KMS-11 (cell line): ENCODE measurements at regions not wholly inside any gene's neighbourhood (a gene's known extent, or its start where the extent isn't known, plus 50 kb on each side); places are given as distances from the start of the nearest gene placed in this dataset.
"Not testable (repeated sequence)": the region's sequence is repeated elsewhere in the genome, so short reads cannot be mapped to it uniquely, and the experiment has no call there.

Source experiments
- H2AFZ ChIP-seq: fragments of 200-600 bp; sonication (generic); 2 replicates; pipeline ENCODE4 v1.6.1; 2016; ENCODE audit warnings: antibody characterized with exemption, mixed run types, low read depth
- H3K27ac ChIP-seq: fragments of 200-600 bp; sonication (generic); 2 replicates; pipeline ENCODE4 v1.6.1; 2016; ENCODE audit warnings: mild to moderate bottlenecking, mixed run types
- H3K27me3 ChIP-seq: fragments of 200-600 bp; sonication (generic); 2 replicates; pipeline ENCODE4 v1.6.1; 2017; ENCODE audit warnings: mild to moderate bottlenecking, low read depth, mixed run types, moderate library complexity; ENCODE audit not compliant: insufficient read depth
- H3K36me3 ChIP-seq: fragments of 200-600 bp; sonication (generic); 2 replicates; pipeline ENCODE4 v1.6.1; 2017; ENCODE audit warnings: mild to moderate bottlenecking, mixed run types; ENCODE audit not compliant: insufficient read depth
- H3K4me1 ChIP-seq: fragments of 200-600 bp; sonication (generic); 2 replicates; pipeline ENCODE4 v1.6.1; 2016; ENCODE audit warnings: mild to moderate bottlenecking, low read depth, mixed run types; ENCODE audit not compliant: poor library complexity, severe bottlenecking
- H3K4me2 ChIP-seq: fragments of 200-600 bp; sonication (generic); 2 replicates; pipeline ENCODE4 v1.7.0; 2016; ENCODE audit warnings: mild to moderate bottlenecking, mixed run types
- H3K4me3 ChIP-seq: fragments of 200-600 bp; sonication (generic); IDR thresholded peaks from 2 replicates; pipeline ENCODE4 v1.6.1; 2017; ENCODE audit warnings: low read depth, low read length, mixed read lengths; ENCODE audit not compliant: insufficient read depth
- H3K79me2 ChIP-seq: fragments of 200-600 bp; sonication (generic); 2 replicates; pipeline ENCODE4 v1.6.1; 2016; ENCODE audit warnings: low read depth, mixed run types; ENCODE audit not compliant: insufficient read depth
- H3K9ac ChIP-seq: fragments of 200-600 bp; sonication (generic); 2 replicates; pipeline ENCODE4 v1.6.1; 2016; ENCODE audit warnings: mild to moderate bottlenecking, mixed run types
- H4K20me1 ChIP-seq: fragments of 200-600 bp; sonication (generic); 2 replicates; pipeline ENCODE4 v1.6.1; 2016; ENCODE audit warnings: mild to moderate bottlenecking, mixed run types; ENCODE audit not compliant: insufficient read depth
- TF ChIP-seq, protein P1 (sequence below): fragments of 200-600 bp; sonication (generic); conservative IDR thresholded peaks from 2 replicates; pipeline ENCODE4 v1.6.1; 2017; ENCODE audit warnings: low read depth, mild to moderate bottlenecking, antibody characterized with exemption, low read length, moderate library complexity, mixed read lengths

DNA sequence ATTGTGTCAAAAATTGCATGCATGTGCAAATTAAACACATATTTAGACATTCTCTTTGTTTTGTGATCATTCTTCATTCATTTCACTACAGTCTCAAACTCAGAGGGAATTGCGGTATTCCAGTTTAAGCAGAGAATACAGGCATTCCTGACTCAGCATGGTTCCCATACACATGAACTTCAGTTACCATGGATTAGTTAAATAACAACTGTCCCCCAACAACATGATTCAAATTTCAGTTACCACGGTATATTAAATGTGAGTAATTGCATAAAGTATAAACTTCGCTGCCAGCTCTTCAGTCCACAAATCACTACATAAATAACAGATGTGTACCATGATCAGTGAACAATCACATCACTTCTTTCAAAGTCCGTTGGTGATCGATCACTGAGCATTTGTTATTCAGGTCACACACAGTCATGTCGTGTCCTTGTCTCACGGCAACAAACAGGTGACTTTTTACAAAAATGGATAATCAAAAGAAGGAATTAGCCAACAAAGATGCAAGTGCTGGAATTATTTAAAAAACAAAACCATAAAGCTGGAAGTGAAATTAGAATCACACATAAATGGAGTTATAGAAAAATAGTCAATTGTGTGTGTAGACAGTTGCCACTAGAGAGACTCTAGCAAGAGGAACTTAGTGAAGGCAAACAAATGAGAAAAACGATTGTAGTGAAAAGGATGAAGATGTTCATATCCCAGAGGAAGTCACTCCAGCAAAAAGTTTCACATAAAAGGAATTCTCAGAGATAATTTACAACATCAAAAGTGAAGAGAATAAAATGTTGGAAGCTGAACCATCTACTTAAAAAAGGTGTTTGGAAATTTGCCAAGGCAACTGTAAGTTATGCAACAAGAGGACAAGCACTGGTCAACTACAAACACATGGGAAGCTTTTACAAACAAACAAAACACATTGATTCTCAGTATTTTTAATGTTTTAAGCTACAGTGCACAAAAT is 138.6 kb upstream of the SMARCAD1 start:
- Histone ChIP-seq H3K27me3 (no peaks in the 10 kb centered on the region), H3K4me1 (no peaks in the 10 kb centered on the region), H4K20me1 (no peaks in the 10 kb centered on the region), H3K4me2 (no peak overlapping the region), H3K79me2 (no peaks in the 10 kb centered on the region), H3K27ac (no peak overlapping the region), H2AFZ (no peak overlapping the region), H3K4me3 (no peak overlapping the region), H3K9ac (no peak overlapping the region), H3K36me3 (no peaks in the 10 kb centered on the region)
- TF ChIP-seq, protein P1, sequence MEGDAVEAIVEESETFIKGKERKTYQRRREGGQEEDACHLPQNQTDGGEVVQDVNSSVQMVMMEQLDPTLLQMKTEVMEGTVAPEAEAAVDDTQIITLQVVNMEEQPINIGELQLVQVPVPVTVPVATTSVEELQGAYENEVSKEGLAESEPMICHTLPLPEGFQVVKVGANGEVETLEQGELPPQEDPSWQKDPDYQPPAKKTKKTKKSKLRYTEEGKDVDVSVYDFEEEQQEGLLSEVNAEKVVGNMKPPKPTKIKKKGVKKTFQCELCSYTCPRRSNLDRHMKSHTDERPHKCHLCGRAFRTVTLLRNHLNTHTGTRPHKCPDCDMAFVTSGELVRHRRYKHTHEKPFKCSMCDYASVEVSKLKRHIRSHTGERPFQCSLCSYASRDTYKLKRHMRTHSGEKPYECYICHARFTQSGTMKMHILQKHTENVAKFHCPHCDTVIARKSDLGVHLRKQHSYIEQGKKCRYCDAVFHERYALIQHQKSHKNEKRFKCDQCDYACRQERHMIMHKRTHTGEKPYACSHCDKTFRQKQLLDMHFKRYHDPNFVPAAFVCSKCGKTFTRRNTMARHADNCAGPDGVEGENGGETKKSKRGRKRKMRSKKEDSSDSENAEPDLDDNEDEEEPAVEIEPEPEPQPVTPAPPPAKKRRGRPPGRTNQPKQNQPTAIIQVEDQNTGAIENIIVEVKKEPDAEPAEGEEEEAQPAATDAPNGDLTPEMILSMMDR, result no peak

DNA sequence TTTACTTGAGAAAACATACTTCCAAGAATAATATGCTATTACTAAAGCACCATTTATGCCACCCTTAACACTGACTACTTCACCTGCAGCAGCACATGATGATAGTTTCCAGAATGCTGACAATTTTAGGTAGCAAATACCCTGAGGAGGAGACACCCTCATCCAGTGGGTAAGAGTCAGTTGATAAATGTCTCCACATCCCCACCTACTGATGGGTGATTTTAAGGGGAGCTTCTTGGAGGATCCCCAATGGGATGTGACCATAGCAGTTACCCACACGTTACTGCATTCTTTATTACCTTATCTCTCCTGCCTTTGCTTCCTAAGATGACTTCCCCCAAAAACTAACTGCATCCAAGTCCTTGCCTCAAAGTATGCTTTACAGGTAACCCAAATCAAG is 131.2 kb upstream of the SMARCAD1 start:
- Histone ChIP-seq H4K20me1 (no peaks in the 10 kb centered on the region), H3K9ac (no peak overlapping the region), H3K27ac (no peak overlapping the region), H3K27me3 (no peaks in the 10 kb centered on the region), H3K4me2 (no peak overlapping the region), H3K79me2 (no peaks in the 10 kb centered on the region), H2AFZ (no peak overlapping the region), H3K36me3 (no peaks in the 10 kb centered on the region), H3K4me1 (no peaks in the 10 kb centered on the region), H3K4me3 (no peak overlapping the region)
- TF ChIP-seq, protein P1, result no peak

DNA sequence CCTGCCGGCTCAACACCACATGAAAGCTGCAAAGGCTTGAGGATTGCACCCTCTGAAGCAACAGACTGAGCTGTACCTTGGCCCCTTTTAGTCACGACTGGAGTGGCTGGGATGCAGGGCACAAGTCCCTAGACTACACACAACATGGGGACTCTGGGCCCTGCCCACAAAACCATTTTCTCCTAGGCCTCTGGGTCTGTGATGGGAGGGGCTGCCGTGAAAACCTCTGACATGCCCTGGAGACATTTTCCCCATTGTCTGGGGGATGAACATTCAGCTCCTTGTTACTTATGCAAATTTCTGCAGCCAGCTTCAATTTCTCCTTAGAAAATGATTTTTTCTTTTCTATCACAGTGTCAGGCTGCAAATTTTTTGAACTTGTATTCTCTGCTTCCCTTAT is 123.5 kb upstream of the SMARCAD1 start:
- TF ChIP-seq, protein P1, result no peak
- H3K36me3 ChIP-seq, result no peaks in the 10 kb centered on the region
- no peaks in the 10 kb centered on the region for H3K27me3 ChIP-seq
- no peak overlapping the region for H2AFZ ChIP-seq
- no peak overlapping the region for H3K9ac ChIP-seq
- H3K4me3 ChIP-seq, result no peak overlapping the region
- no peak overlapping the region for H3K4me2 ChIP-seq
- no peak overlapping the region for H3K27ac ChIP-seq
- no peaks in the 10 kb centered on the region for H3K79me2 ChIP-seq
- no peaks in the 10 kb centered on the region for H3K4me1 ChIP-seq
- no peaks in the 10 kb centered on the region for H4K20me1 ChIP-seq

DNA sequence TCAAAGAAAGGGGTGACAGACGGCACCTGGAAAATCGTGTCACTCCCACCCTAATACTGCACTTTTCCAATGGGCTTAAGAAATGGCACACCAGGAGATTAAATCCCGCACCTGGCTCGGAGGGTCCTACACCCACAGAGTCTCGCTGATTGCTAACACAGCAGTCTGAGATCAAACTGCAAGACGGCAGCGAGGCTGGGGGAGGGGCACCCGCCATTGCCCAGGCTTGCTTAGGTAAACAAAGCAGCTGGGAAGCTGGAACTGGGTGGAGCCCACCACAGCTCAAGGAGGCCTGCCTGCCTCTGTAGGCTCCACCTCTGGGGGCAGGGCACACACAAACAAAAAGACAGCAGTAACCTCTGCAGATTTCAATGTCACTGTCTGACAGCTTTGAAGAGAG is 108.5 kb upstream of the SMARCAD1 start:
- H4K20me1 ChIP-seq, H3K4me3 ChIP-seq, H3K79me2 ChIP-seq, H3K27me3 ChIP-seq, H3K4me2 ChIP-seq, H2AFZ ChIP-seq, H3K4me1 ChIP-seq, H3K27ac ChIP-seq, H3K36me3 ChIP-seq, H3K9ac ChIP-seq: not testable (repeated sequence)

DNA sequence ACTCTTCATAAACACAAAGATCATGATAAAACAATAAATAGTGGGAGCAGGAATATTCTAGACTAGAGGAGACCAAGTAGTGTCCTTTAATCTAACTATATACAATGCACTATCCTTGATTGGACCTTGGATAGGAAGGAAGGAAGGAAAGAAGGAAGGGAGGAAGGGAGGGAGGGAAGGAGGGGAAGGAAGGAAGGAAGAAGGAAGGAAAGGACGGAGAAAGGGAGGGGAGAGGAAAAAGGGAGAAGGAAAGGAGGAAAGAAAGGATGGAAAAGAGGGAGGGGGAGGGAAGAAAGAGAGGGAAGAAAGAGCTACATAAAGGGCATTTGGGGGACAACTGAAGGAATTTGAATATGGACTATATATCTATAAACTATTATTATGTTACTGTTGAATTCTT is 95.0 kb upstream of the SMARCAD1 start:
- Histone ChIP-seq H3K79me2 (no peaks in the 10 kb centered on the region), H3K4me3 (no peak overlapping the region), H3K4me2 (no peak overlapping the region), H3K9ac (no peak overlapping the region), H3K27ac (no peak overlapping the region), H4K20me1 (no peaks in the 10 kb centered on the region), H2AFZ (no peak overlapping the region), H3K36me3 (no peaks in the 10 kb centered on the region), H3K27me3 (no peaks in the 10 kb centered on the region), H3K4me1 (no peaks in the 10 kb centered on the region)
- TF ChIP-seq, protein P1, result no peak
